GM23338 (cell line): ENCODE measurements at regions not wholly inside any gene's neighbourhood (a gene's known extent, or its start where the extent isn't known, plus 50 kb on each side); places are given as distances from the start of the nearest gene placed in this dataset.

Experiments used
- EZH2phosphoT487 ChIP-seq: fragments of 200-600 bp; sonication (generic); IDR thresholded peaks from one replicate; pipeline ENCODE4 v1.8.1; 2018; ENCODE audit warnings: antibody characterized with exemption; ENCODE audit not compliant: unreplicated experiment
- JUNB ChIP-seq: IDR thresholded peaks from one replicate; pipeline ENCODE4 v1.6.1; 2016; ENCODE audit warnings: antibody characterized with exemption; ENCODE audit not compliant: unreplicated experiment
- POLR2AphosphoS5 ChIP-seq: IDR thresholded peaks from 2 replicates; pipeline ENCODE4 v1.6.1; 2016; ENCODE audit warnings: antibody characterized with exemption, low read depth
- TF ChIP-seq, protein P1 (sequence below), 2 experiments: fragments of 200-600 bp in 1 of 2; sonication (generic) in 1 of 2; conservative IDR thresholded peaks; 2 replicates each; pipeline versions ENCODE4 v1.5.1 to v1.6.1; 2016 to 2017; ENCODE audit warnings: antibody characterized with exemption in 2 of 2, low read depth in 2 of 2, mild to moderate bottlenecking in 2 of 2, moderate library complexity in 1 of 2
- TF ChIP-seq, protein P2 (sequence below): IDR thresholded peaks from one replicate; pipeline ENCODE4 v1.6.1; 2018; ENCODE audit warnings: antibody characterized with exemption; ENCODE audit not compliant: unreplicated experiment
- TF ChIP-seq, protein P3 (sequence below): IDR thresholded peaks from 2 replicates; pipeline ENCODE4 v1.6.1; 2016; ENCODE audit warnings: antibody characterized with exemption

DNA sequence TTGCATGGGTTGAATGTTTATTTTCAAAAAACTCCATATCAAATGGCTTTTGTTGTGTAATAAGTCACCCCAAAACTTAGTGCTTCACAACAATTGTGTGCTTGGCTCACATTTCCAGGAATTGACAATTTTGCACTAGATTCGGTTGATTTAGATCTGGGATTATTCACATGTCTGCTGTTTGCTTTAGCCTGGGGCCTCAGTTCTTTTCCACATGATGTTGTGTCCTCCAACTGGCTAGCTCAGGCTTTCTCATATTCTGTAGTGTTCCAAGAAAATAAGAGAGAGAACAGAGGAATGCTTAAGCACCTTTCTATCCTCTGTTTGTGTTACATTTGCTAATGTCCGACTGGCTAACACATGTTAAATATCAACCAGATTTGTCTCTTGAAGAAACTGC is 281.5 kb upstream of the ADGRL4 start:
- TF ChIP-seq, protein P1, sequence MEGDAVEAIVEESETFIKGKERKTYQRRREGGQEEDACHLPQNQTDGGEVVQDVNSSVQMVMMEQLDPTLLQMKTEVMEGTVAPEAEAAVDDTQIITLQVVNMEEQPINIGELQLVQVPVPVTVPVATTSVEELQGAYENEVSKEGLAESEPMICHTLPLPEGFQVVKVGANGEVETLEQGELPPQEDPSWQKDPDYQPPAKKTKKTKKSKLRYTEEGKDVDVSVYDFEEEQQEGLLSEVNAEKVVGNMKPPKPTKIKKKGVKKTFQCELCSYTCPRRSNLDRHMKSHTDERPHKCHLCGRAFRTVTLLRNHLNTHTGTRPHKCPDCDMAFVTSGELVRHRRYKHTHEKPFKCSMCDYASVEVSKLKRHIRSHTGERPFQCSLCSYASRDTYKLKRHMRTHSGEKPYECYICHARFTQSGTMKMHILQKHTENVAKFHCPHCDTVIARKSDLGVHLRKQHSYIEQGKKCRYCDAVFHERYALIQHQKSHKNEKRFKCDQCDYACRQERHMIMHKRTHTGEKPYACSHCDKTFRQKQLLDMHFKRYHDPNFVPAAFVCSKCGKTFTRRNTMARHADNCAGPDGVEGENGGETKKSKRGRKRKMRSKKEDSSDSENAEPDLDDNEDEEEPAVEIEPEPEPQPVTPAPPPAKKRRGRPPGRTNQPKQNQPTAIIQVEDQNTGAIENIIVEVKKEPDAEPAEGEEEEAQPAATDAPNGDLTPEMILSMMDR (conservative IDR thresholded peaks at IDR 0.05; ENCODE audit: low read depth in 2 of 2), result no peak
- TF ChIP-seq, protein P2, sequence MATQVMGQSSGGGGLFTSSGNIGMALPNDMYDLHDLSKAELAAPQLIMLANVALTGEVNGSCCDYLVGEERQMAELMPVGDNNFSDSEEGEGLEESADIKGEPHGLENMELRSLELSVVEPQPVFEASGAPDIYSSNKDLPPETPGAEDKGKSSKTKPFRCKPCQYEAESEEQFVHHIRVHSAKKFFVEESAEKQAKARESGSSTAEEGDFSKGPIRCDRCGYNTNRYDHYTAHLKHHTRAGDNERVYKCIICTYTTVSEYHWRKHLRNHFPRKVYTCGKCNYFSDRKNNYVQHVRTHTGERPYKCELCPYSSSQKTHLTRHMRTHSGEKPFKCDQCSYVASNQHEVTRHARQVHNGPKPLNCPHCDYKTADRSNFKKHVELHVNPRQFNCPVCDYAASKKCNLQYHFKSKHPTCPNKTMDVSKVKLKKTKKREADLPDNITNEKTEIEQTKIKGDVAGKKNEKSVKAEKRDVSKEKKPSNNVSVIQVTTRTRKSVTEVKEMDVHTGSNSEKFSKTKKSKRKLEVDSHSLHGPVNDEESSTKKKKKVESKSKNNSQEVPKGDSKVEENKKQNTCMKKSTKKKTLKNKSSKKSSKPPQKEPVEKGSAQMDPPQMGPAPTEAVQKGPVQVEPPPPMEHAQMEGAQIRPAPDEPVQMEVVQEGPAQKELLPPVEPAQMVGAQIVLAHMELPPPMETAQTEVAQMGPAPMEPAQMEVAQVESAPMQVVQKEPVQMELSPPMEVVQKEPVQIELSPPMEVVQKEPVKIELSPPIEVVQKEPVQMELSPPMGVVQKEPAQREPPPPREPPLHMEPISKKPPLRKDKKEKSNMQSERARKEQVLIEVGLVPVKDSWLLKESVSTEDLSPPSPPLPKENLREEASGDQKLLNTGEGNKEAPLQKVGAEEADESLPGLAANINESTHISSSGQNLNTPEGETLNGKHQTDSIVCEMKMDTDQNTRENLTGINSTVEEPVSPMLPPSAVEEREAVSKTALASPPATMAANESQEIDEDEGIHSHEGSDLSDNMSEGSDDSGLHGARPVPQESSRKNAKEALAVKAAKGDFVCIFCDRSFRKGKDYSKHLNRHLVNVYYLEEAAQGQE, result no peak
- TF ChIP-seq POLR2AphosphoS5 (no peak), EZH2phosphoT487 (no peak), JUNB (no peak)
- TF ChIP-seq, protein P3, sequence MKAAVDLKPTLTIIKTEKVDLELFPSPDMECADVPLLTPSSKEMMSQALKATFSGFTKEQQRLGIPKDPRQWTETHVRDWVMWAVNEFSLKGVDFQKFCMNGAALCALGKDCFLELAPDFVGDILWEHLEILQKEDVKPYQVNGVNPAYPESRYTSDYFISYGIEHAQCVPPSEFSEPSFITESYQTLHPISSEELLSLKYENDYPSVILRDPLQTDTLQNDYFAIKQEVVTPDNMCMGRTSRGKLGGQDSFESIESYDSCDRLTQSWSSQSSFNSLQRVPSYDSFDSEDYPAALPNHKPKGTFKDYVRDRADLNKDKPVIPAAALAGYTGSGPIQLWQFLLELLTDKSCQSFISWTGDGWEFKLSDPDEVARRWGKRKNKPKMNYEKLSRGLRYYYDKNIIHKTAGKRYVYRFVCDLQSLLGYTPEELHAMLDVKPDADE, result no peak
